Neural progenitor cell (in vitro differentiated cells): ENCODE measurements at regions not wholly inside any gene's neighbourhood (a gene's known extent, or its start where the extent isn't known, plus 50 kb on each side); places are given as distances from the start of the nearest gene placed in this dataset.

Experiments
- DNase-seq: peaks from one replicate; pipeline ENCODE4 v3.0.0-alpha.2; 2016; ENCODE audit warnings: low spot score
- H2AFZ ChIP-seq: fragments of 200-600 bp; sonication (generic); replicated peaks from 2 replicates; pipeline ENCODE4 v1.6.1; 2016; ENCODE audit warnings: antibody characterized with exemption
- H3F3A ChIP-seq: fragments of 200-600 bp; sonication (generic); 2 replicates; pipeline ENCODE4 v1.6.1; 2016; ENCODE audit warnings: antibody characterized with exemption, low read depth
- H3K27ac ChIP-seq: fragments of 200-600 bp; sonication (generic); 2 replicates; pipeline ENCODE4 v1.5.1; 2016; ENCODE audit warnings: mild to moderate bottlenecking
- H3K27me3 ChIP-seq: fragments of 200-600 bp; sonication (generic); 2 replicates; pipeline ENCODE4 v1.6.1; 2016; ENCODE audit warnings: mild to moderate bottlenecking, moderate library complexity
- H3K36me3 ChIP-seq: fragments of 200-600 bp; sonication (generic); 2 replicates; pipeline ENCODE4 v1.5.1; 2016
- H3K4me1 ChIP-seq: fragments of 200-600 bp; sonication (generic); 2 replicates; pipeline ENCODE4 v1.6.1; 2016; ENCODE audit warnings: mixed run types
- H3K4me2 ChIP-seq: fragments of 200-600 bp; sonication (generic); 2 replicates; pipeline ENCODE4 v1.6.1; 2016
- H3K4me3 ChIP-seq: fragments of 200-600 bp; sonication (generic); 2 replicates; pipeline ENCODE4 v1.5.1; 2016
- H3K79me2 ChIP-seq: fragments of 200-600 bp; sonication (generic); 2 replicates; pipeline ENCODE4 v1.6.1; 2016; ENCODE audit warnings: low read depth
- H3K9ac ChIP-seq: fragments of 200-600 bp; sonication (generic); 2 replicates; pipeline ENCODE4 v1.6.1; 2016
- H3K9me3 ChIP-seq: fragments of 200-600 bp; sonication (generic); 2 replicates; pipeline ENCODE4 v1.5.1; 2016; ENCODE audit warnings: low read depth
- H4K20me1 ChIP-seq: fragments of 200-600 bp; sonication (generic); 2 replicates; pipeline ENCODE4 v1.6.1; 2016; ENCODE audit warnings: low read depth
- H3K27ac Mint-ChIP-seq: 3 replicates; pipeline ENCODE4 v1.8.0; 2021; ENCODE audit warnings: mixed read lengths
- H3K27me3 Mint-ChIP-seq: 2 replicates; pipeline ENCODE4 v1.8.0; 2022; ENCODE audit warnings: low read depth, mild to moderate bottlenecking, inconsistent platforms, moderate library complexity, mixed read lengths; ENCODE audit not compliant: insufficient read depth
- H3K36me3 Mint-ChIP-seq: 3 replicates; pipeline ENCODE4 v1.8.0; 2021; ENCODE audit warnings: mixed read lengths
- H3K4me1 Mint-ChIP-seq: 3 replicates; pipeline ENCODE4 v1.8.0; 2021; ENCODE audit warnings: mixed read lengths
- H3K4me3 Mint-ChIP-seq: 3 replicates; pipeline ENCODE4 v1.8.0; 2021; ENCODE audit warnings: mild to moderate bottlenecking, moderate library complexity, mixed read lengths
- H3K9me3 Mint-ChIP-seq: 3 replicates; pipeline ENCODE4 v1.8.0; 2020; ENCODE audit warnings: mixed read lengths
- CTCF ChIP-seq: fragments of 200-600 bp; sonication (generic); IDR thresholded peaks from 2 replicates; pipeline ENCODE4 v1.5.1; 2017; ENCODE audit warnings: antibody characterized with exemption, mild to moderate bottlenecking
- EZH2 ChIP-seq: fragments of 200-600 bp; sonication (generic); IDR thresholded peaks from 2 replicates; pipeline ENCODE4 v1.6.1; 2017; ENCODE audit warnings: antibody characterized with exemption, mild to moderate bottlenecking, moderate library complexity
- EZH2phosphoT487 ChIP-seq: fragments of 200-600 bp; sonication (generic); IDR thresholded peaks from 2 replicates; pipeline ENCODE4 v1.6.1; 2017; ENCODE audit warnings: antibody characterized with exemption

DNA sequence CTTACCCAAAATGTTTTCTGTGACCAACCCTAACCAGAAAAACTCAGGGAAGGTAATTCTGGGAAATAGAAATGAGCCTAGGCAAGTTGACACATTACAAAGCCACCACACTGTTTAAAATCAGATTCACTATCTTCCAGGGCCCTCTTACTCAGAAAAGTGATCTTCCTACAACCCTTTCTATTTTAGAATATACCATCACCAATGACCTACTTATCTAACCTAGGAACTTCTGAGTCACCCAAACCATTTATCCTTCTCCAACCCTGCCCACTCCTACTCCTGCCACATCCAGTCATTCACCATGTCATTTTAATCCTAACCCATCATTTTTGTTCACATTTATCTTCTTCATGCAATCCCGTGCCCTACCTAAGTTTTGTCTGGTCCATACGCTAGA lies 89.9 kb downstream of the FTHL17 start:
- Histone ChIP-seq H3K4me1 (no peaks in the 10 kb centered on the region), H2AFZ (no peak overlapping the region), H3K9ac (no peak overlapping the region), H3K27ac (no peak overlapping the region), H3K4me3 (no peak overlapping the region), H3K79me2 (no peaks in the 10 kb centered on the region), H3K36me3 (no peaks in the 10 kb centered on the region), H3K4me2 (no peak overlapping the region), H4K20me1 (no peaks in the 10 kb centered on the region), H3K27me3 (no peaks in the 10 kb centered on the region), H3F3A (no peaks in the 10 kb centered on the region), H3K9me3 (peaks cover 9% of the 10 kb centered on the region)
- TF ChIP-seq EZH2 (no peak), CTCF (no peak), EZH2phosphoT487 (no peak)
- Mint-ChIP-seq H3K4me1 (no peaks in the 10 kb centered on the region), H3K9me3 (no peaks in the 10 kb centered on the region), H3K4me3 (no peak overlapping the region), H3K36me3 (no peaks in the 10 kb centered on the region), H3K27me3 (no peaks in the 10 kb centered on the region), H3K27ac (no peak overlapping the region)
- DNase-seq = no peak

DNA sequence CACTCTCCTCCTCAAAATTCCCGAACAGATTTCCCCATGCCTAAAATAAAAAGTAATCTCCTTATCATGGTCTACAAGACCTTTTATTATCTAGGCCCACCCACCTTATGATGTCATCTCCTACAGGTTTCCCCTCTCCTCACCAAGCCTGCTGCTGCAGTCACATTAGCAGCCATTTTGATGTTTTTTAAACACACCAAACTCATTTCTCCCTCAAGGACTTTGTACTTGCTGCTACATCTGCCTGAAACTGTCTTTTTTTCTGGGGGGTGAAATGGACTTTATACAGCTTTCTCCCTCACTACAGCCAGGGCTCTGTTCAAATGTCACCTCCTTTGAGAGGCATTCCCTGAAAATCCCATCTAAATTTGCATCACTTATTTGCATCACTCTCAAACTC lies 90.2 kb upstream of the TAB3 start:
- no peak overlapping the region for H3K27ac ChIP-seq
- H3F3A ChIP-seq = no peaks in the 10 kb centered on the region
- DNase-seq = no peak
- TF ChIP-seq EZH2 = no peak
- no peak for TF ChIP-seq EZH2phosphoT487
- TF ChIP-seq CTCF = no peak
- H3K79me2 ChIP-seq = no peaks in the 10 kb centered on the region
- Mint-ChIP-seq H3K4me3 (no peak overlapping the region), H3K36me3 (no peaks in the 10 kb centered on the region), H3K27me3 (no peaks in the 10 kb centered on the region), H3K9me3 (no peaks in the 10 kb centered on the region), H3K4me1 (peaks cover under 1% of the 10 kb centered on the region), H3K27ac (no peak overlapping the region)
- no peaks in the 10 kb centered on the region for H4K20me1 ChIP-seq
- H3K4me3 ChIP-seq = no peak overlapping the region
- H3K4me1 ChIP-seq = no peaks in the 10 kb centered on the region
- no peaks in the 10 kb centered on the region for H3K36me3 ChIP-seq
- H3K9me3 ChIP-seq = peaks cover 9% of the 10 kb centered on the region
- no peaks in the 10 kb centered on the region for H3K27me3 ChIP-seq
- H3K9ac ChIP-seq = no peak overlapping the region
- H2AFZ ChIP-seq = no peak overlapping the region
- H3K4me2 ChIP-seq = no peak overlapping the region

- Histone ChIP-seq H3K4me2 (no peak overlapping the region), H3K27me3 (no peaks in the 10 kb centered on the region), H3K4me1 (no peaks in the 10 kb centered on the region), H4K20me1 (no peaks in the 10 kb centered on the region), H3K9ac (no peak overlapping the region), H3F3A (no peaks in the 10 kb centered on the region), H3K4me3 (no peak overlapping the region), H3K9me3 (peaks cover 4% of the 10 kb centered on the region), H3K79me2 (no peaks in the 10 kb centered on the region), H3K27ac (no peak overlapping the region), H3K36me3 (no peaks in the 10 kb centered on the region), H2AFZ (no peak overlapping the region)
- DNase-seq = no peak
- peaks cover 3% of the 10 kb centered on the region for H3K27me3 Mint-ChIP-seq
- no peaks in the 10 kb centered on the region for H3K9me3 Mint-ChIP-seq
- no peak overlapping the region for H3K4me3 Mint-ChIP-seq
- H3K36me3 Mint-ChIP-seq = no peaks in the 10 kb centered on the region
- TF ChIP-seq EZH2 (no peak), EZH2phosphoT487 (no peak), CTCF (no peak)
- no peak overlapping the region for H3K27ac Mint-ChIP-seq
- peaks cover 8% of the 10 kb centered on the region for H3K4me1 Mint-ChIP-seq
Observed at GRCh38 chrX:30975467-30975866, 86.4 kb upstream of the TAB3 start.
